Common myeloid progenitor, CD34-positive (primary cell): ENCODE measurements at regions not wholly inside any gene's neighbourhood (a gene's known extent, or its start where the extent isn't known, plus 50 kb on each side); places are given as distances from the start of the nearest gene placed in this dataset.

ENCODE experiments used
- CTCF ChIA-PET: fragments of 350-600 bp; sonication (Branson Sonifier 250); formaldehyde crosslinking; loops from one replicate; lab custom pipeline; 2021; ENCODE audit warnings: antibody characterized with exemption; lab: Charles Lee
- POLR2A ChIA-PET: fragments of 350-600 bp; sonication (Branson Sonifier 250); formaldehyde crosslinking; loops from one replicate; lab custom pipeline; 2021; ENCODE audit warnings: antibody characterized with exemption; lab: Charles Lee
- DNase-seq, 3 donors: peaks; one replicate each; pipeline versions ENCODE4 v3.0.0 to v3.0.0-alpha.2; 2013
- H3K27ac ChIP-seq, 2 experiments: 1 replicate in 1 of 2; 2 replicates in 1 of 2; pipeline ENCODE4 v1.7.0; 2013; ENCODE audit warnings: inconsistent platforms in 2 of 2, low read length in 2 of 2, mild to moderate bottlenecking in 2 of 2, low read depth in 1 of 2, moderate library complexity in 1 of 2; ENCODE audit not compliant: severe bottlenecking in 2 of 2, insufficient read depth in 1 of 2, poor library complexity in 1 of 2
- H3K27me3 ChIP-seq, 5 experiments: replicated peaks in 2 of 5; 1 replicate in 3 of 5; 2 replicates in 2 of 5; pipeline versions ENCODE4 v1.6.1 to v1.7.0; 2013; ENCODE audit warnings: low read length in 4 of 5, mild to moderate bottlenecking in 2 of 5, moderate library complexity in 2 of 5, inconsistent platforms in 1 of 5; ENCODE audit not compliant: insufficient read depth in 5 of 5, control insufficient read depth in 4 of 5
- H3K36me3 ChIP-seq, 4 experiments: 1 replicate in 2 of 4; 2 replicates in 2 of 4; pipeline versions ENCODE4 v1.6.1 to v1.7.0; 2013; ENCODE audit warnings: low read length in 3 of 4, control low read depth in 1 of 4, mild to moderate bottlenecking in 1 of 4; ENCODE audit not compliant: control insufficient read depth in 4 of 4, insufficient read depth in 4 of 4
- H3K4me1 ChIP-seq, 4 experiments: 1 replicate in 3 of 4; 2 replicates in 1 of 4; pipeline versions ENCODE4 v1.6.1 to v1.7.1; 2013; ENCODE audit warnings: low read length in 3 of 4, mild to moderate bottlenecking in 3 of 4, control low read depth in 1 of 4, inconsistent platforms in 1 of 4, moderate library complexity in 1 of 4; ENCODE audit not compliant: control insufficient read depth in 4 of 4, insufficient read depth in 4 of 4; ENCODE audit errors: control extremely low read depth in 1 of 4
- H3K4me3 ChIP-seq, 7 experiments: 1 replicate in 4 of 7; 2 replicates in 3 of 7; pipeline versions ENCODE4 v1.5.1 to v1.7.0; 2013; ENCODE audit warnings: mild to moderate bottlenecking in 7 of 7, low read length in 6 of 7, moderate library complexity in 6 of 7, inconsistent platforms in 2 of 7, low read depth in 2 of 7, control low read depth in 1 of 7; ENCODE audit not compliant: insufficient read depth in 4 of 7, control insufficient read depth in 1 of 7; ENCODE audit errors: extremely low read depth in 1 of 7
- H3K9me3 ChIP-seq, 5 experiments: 1 replicate in 4 of 5; 2 replicates in 1 of 5; pipeline versions ENCODE4 v1.6.1 to v1.7.1; 2013; ENCODE audit warnings: low read length in 4 of 5, mild to moderate bottlenecking in 2 of 5, inconsistent platforms in 1 of 5, low read depth in 1 of 5, moderate library complexity in 1 of 5; ENCODE audit not compliant: control insufficient read depth in 4 of 5, insufficient read depth in 2 of 5; ENCODE audit errors: control extremely low read depth in 1 of 5
- WGBS: methylation state at CpG from one replicate; pipeline ENCODE4 v1.1.5; 2013; ENCODE audit not compliant: insufficient coverage; 5-methylcytosine and 5-hydroxymethylcytosine counted together

- no peaks in the 10 kb centered on the region for H3K9me3 ChIP-seq
- H3K27me3 ChIP-seq, result no peaks in the 10 kb centered on the region
- H3K36me3 ChIP-seq, result no peaks in the 10 kb centered on the region
- ChIA-PET CTCF (interaction anchor here (2.0 kb wide), 1 partner anchor 141 kb away, joined by 6 read pairs; no protein-coding TSS in a partner anchor), POLR2A (no interaction called here)
- H3K4me3 ChIP-seq, result no peak overlapping the region
- 98% methylated on average over 10 of the region's 10 CpGs for whole genome bisulfite sequencing
- H3K4me1 ChIP-seq, result peaks cover 0 to 33% (median 1%) of the 10 kb centered on the region in 4 experiments
- H3K27ac ChIP-seq, result no peak overlapping the region
- DNase-seq, result no peak
Measured at GRCh38 chr10:71066600-71066999, 145.8 kb upstream of the UNC5B start.

- CTCF ChIA-PET, result interaction anchor here (1.5 to 2.0 kb wide), 2 partner anchors 9 to 142 kb away, joined by 4 to 6 read pairs; no protein-coding TSS in a partner anchor
- 71% methylated on average over 7 of the region's 19 CpGs for WGBS
- H3K27me3 ChIP-seq, result no peaks in the 10 kb centered on the region
Measured at GRCh38 chr10:71067098-71067740, 145.2 kb upstream of the UNC5B start.

GRCh38 chr10:71068861-71069271 is 143.5 kb upstream of the UNC5B start:
- H3K9me3 ChIP-seq, result no peaks in the 10 kb centered on the region
- ChIA-PET POLR2A (no interaction called here), CTCF (no interaction called here)
- H3K4me3 ChIP-seq, result no peak overlapping the region
- DNase-seq, result no peak
- H3K36me3 ChIP-seq, result no peaks in the 10 kb centered on the region
- WGBS, result 94% methylated on average over 6 of the region's 6 CpGs
- H3K27ac ChIP-seq, result no peak overlapping the region
- H3K4me1 ChIP-seq, result peaks cover 0 to 28% (median 1%) of the 10 kb centered on the region in 4 experiments
- no peaks in the 10 kb centered on the region for H3K27me3 ChIP-seq

More at GRCh38 chr10:71067098-71067740, 145.2 kb upstream of the UNC5B start:
- Histone ChIP-seq H3K36me3 (no peaks in the 10 kb centered on the region), H3K27ac (no peak overlapping the region), H3K4me1 (peaks cover 0 to 33% (median 1%) of the 10 kb centered on the region in 4 experiments), H3K4me3 (no peak overlapping the region), H3K9me3 (no peaks in the 10 kb centered on the region)
- peak in 2 of 3 donors; percentile 65 to 71 for DNase-seq
- POLR2A ChIA-PET, result no interaction called here

GRCh38 chr10:71069909-71070666 is 142.3 kb upstream of the UNC5B start:
- Histone ChIP-seq H3K36me3 (no peaks in the 10 kb centered on the region), H3K4me1 (peaks cover 0 to 19% (median 1%) of the 10 kb centered on the region in 4 experiments), H3K4me3 (no peak overlapping the region), H3K27ac (no peak overlapping the region), H3K9me3 (no peaks in the 10 kb centered on the region), H3K27me3 (no peaks in the 10 kb centered on the region)
- 92% methylated on average over 21 of the region's 24 CpGs for WGBS
- POLR2A ChIA-PET, result no interaction called here
- CTCF ChIA-PET, result interaction anchor here (1.3 kb wide), 1 partner anchor 145 kb away, joined by 4 read pairs; no protein-coding TSS in a partner anchor
- DNase-seq, result peak in 1 of 3 donors; percentile 34

DNA sequence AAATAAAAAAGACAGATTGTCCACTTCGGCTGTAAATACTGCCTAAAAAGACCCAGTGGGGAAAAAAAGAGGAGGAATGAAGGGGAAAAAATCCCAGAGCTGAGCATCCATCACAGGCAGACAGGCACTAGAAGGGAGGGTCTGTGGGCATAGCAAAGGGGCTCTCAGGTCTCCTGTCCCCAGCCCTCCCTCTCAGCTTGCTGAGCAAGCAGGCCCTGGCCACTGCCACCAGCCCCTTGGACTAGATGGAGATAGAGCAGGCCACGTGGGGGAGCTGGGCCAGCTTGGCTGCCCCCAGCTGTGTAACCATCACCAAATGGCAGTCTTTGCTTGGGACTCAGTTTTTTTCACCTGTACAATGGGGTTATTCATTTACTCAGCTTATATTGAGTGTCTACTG is 141.6 kb upstream of the UNC5B start:
- Histone ChIP-seq H3K4me3 (no peak overlapping the region), H3K36me3 (no peaks in the 10 kb centered on the region), H3K9me3 (no peaks in the 10 kb centered on the region), H3K27ac (no peak overlapping the region), H3K4me1 (peaks cover 0 to 14% (median 1%) of the 10 kb centered on the region in 4 experiments), H3K27me3 (no peaks in the 10 kb centered on the region)
- DNase-seq, result no peak
- WGBS, result 100% methylated on average over 1 of the region's 2 CpGs
- CTCF ChIA-PET, result interaction anchor here (1.3 kb wide), 1 partner anchor 146 kb away, joined by 4 read pairs; no protein-coding TSS in a partner anchor
- POLR2A ChIA-PET, result no interaction called here

DNA sequence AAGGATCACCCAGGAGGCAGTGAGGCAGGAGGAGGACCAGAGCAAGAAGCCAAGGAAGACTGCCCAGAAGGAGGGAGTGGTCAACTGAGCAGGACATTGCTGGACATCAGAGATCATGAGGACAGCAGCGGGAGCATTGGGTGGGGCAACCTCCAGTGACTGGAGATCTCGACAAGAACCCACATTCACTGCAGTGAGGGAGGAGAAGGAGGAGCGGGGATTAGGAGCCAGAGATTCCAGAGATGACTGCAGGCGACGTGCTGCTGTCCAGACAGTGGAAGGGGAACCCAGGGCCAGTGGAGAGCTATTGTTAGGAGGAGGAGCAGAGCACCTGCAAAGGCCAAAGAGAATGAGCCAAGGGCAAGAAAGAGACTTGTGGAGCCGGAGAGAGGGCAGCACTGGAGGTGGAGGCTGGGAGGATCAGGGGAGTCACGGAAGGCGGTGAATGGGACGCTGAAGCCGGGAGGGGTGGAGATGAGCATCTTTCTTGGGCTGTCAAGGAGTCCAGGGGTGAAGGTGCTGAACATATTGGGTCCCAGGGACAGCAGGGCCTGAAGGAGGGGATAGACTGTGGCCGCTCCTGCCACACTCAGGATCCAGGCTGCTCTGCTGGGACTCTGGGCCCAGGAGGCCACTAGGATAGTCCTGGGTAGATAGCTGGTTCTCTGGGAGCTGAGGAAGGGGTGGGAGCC is 140.1 kb upstream of the UNC5B start:
- Histone ChIP-seq H3K27ac (no peak overlapping the region), H3K27me3 (no peaks in the 10 kb centered on the region), H3K36me3 (no peaks in the 10 kb centered on the region), H3K4me3 (no peak overlapping the region), H3K4me1 (peaks cover 0 to 5% (median 0%) of the 10 kb centered on the region in 4 experiments), H3K9me3 (no peaks in the 10 kb centered on the region)
- WGBS, result 89% methylated on average over 10 of the region's 11 CpGs
- DNase-seq, result no peak
- POLR2A ChIA-PET, result no interaction called here
- CTCF ChIA-PET, result no interaction called here
